K562 (cell line): ENCODE measurements at regions not wholly inside any gene's neighbourhood (a gene's known extent, or its start where the extent isn't known, plus 50 kb on each side); places are given as distances from the start of the nearest gene placed in this dataset.

Experiments
- ATAC-seq: fragments of 200-7000 bp; cut with Tn5 transposase; 3 replicates; pipeline ENCODE4 v1.9.1; 2020; ENCODE audit warnings: moderate library complexity
- BruUV-seq: library from RNA; stranded (reverse); fragments of 400-500 nt; replicated peaks from 2 replicates; lab custom pipeline; 2021; lab: Mats Ljungman, UMichigan
- CTCF ChIA-PET: fragments of 300-600 bp; formaldehyde crosslinking; extraction: SDS; loops from one replicate; lab custom pipeline; 2021; ENCODE audit warnings: low intra/inter-chr PET ratio; lab: Yijun Ruan, JAX
- POLR2A ChIA-PET: fragments of 300-600, 350-650 bp; sonication (Branson Sonifier 250); formaldehyde crosslinking; extraction: SDS; loops from one replicate; lab custom pipeline; 2021; ENCODE audit warnings: antibody characterized with exemption, inconsistent platforms; lab: Yijun Ruan, JAX
- DNase-seq, 4 experiments: peaks; one replicate each; pipeline versions ENCODE4 v3.0.0 to v3.0.0-alpha.2; 2011 to 2018; ENCODE audit warnings: low spot score in 3 of 4, mixed read lengths in 3 of 4; ENCODE audit errors: extremely low read depth in 1 of 4
- FAIRE-seq: peaks from 2 replicates; lab custom pipeline; 2011; peaks lifted over from hg19 to GRCh38; lab: Jason Lieb, UNC
- H2AFZ ChIP-seq: 2 replicates; pipeline ENCODE4 v1.6.0; 2011; ENCODE audit warnings: low read depth, low read length, control low read depth, inconsistent platforms
- H3K27ac ChIP-seq: fragments of 200-600 bp; 3 replicates; pipeline ENCODE4 v1.8.0; 2011; ENCODE audit warnings: low read depth, mild to moderate bottlenecking, control low read depth, inconsistent platforms, low read length, moderate library complexity, mixed read lengths; ENCODE audit errors: extremely low read depth
- H3K27me3 ChIP-seq, 2 experiments: fragments of 300-600 bp in 1 of 2; 2 replicates in 1 of 2; 3 replicates in 1 of 2; pipeline versions ENCODE4 v1.6.0 to v1.8.0; 2011; ENCODE audit warnings: inconsistent platforms in 2 of 2, low read length in 2 of 2, mild to moderate bottlenecking in 1 of 2, mixed read lengths in 1 of 2, moderate library complexity in 1 of 2; ENCODE audit not compliant: control insufficient read depth in 2 of 2, insufficient read depth in 2 of 2
- H3K36me3 ChIP-seq: fragments of 300-600 bp; 3 replicates; pipeline ENCODE4 v1.8.0; 2011; ENCODE audit warnings: mild to moderate bottlenecking, low read length, inconsistent platforms; ENCODE audit not compliant: control insufficient read depth, insufficient read depth
- H3K4me1 ChIP-seq, 2 experiments: fragments of 200-600 bp in 1 of 2; replicated peaks in 1 of 2; 2 replicates in 1 of 2; 3 replicates in 1 of 2; pipeline versions ENCODE4 v1.5.1 to v1.8.0; 2011; ENCODE audit warnings: inconsistent platforms in 2 of 2, low read length in 2 of 2, mild to moderate bottlenecking in 1 of 2, mixed read lengths in 1 of 2, moderate library complexity in 1 of 2; ENCODE audit not compliant: control insufficient read depth in 2 of 2, insufficient read depth in 2 of 2
- H3K4me2 ChIP-seq: 2 replicates; pipeline ENCODE4 v1.6.1; 2011; ENCODE audit warnings: low read length, control low read depth, inconsistent platforms, mixed read lengths; ENCODE audit not compliant: insufficient read depth
- H3K4me3 ChIP-seq: fragments of 200-600 bp; sonication (generic), shearing (Covaris generic); 2 replicates; pipeline ENCODE4 v1.5.1; 2016; ENCODE audit warnings: control low read depth, inconsistent platforms
- H3K79me2 ChIP-seq: fragments of 200-600 bp; 3 replicates; pipeline ENCODE4 v1.8.0; 2011; ENCODE audit warnings: low read length, inconsistent platforms; ENCODE audit not compliant: control insufficient read depth, insufficient read depth
- H3K9ac ChIP-seq, 2 experiments: 2 replicates each; pipeline versions ENCODE4 v1.6.0 to v1.6.1; 2011; ENCODE audit warnings: low read depth in 2 of 2, low read length in 2 of 2, control low read depth in 1 of 2, inconsistent platforms in 1 of 2, mild to moderate bottlenecking in 1 of 2, mixed read lengths in 1 of 2; ENCODE audit not compliant: insufficient read depth in 1 of 2
- H3K9me1 ChIP-seq: one replicate; pipeline ENCODE4 v1.6.0; 2011; ENCODE audit warnings: inconsistent platforms, mild to moderate bottlenecking, low read length, moderate library complexity; ENCODE audit not compliant: control insufficient read depth, insufficient read depth
- H3K9me3 ChIP-seq: replicated peaks from 2 replicates; pipeline ENCODE4 v1.5.1; 2011; ENCODE audit warnings: low read depth, low read length, inconsistent platforms; ENCODE audit not compliant: control insufficient read depth, insufficient read depth
- H4K20me1 ChIP-seq: replicated peaks from 2 replicates; pipeline ENCODE4 v1.6.1; 2011; ENCODE audit warnings: low read length, inconsistent platforms, mixed read lengths; ENCODE audit not compliant: control insufficient read depth, insufficient read depth
- ARID1B ChIP-seq: fragments of 450-650 bp; IDR thresholded peaks from 2 replicates; pipeline ENCODE4 v1.6.1; 2016; ENCODE audit warnings: antibody characterized with exemption, mild to moderate bottlenecking, inconsistent platforms
- CBX3 ChIP-seq, 2 experiments: IDR thresholded peaks; 1 replicate in 1 of 2; 2 replicates in 1 of 2; pipeline ENCODE4 v1.6.1; 2012; ENCODE audit warnings: inconsistent platforms in 2 of 2, low read length in 2 of 2, borderline replicate concordance in 1 of 2, control low read depth in 1 of 2
- DDX20 ChIP-seq: fragments of 450-650 bp; IDR thresholded peaks from 2 replicates; pipeline ENCODE4 v1.6.1; 2016; ENCODE audit warnings: missing genetic modification characterization, low read depth, mild to moderate bottlenecking, missing compliant biosample characterization, moderate library complexity
- EZH2 ChIP-seq: IDR thresholded peaks from 2 replicates; pipeline ENCODE4 v1.6.1; 2012; ENCODE audit warnings: low read depth, mild to moderate bottlenecking, inconsistent platforms, low read length, borderline replicate concordance
- GTF3C2 ChIP-seq: IDR thresholded peaks from 3 replicates; pipeline ENCODE4 v1.6.1; 2011; ENCODE audit warnings: borderline replicate concordance, mild to moderate bottlenecking, moderate library complexity; ENCODE audit not compliant: insufficient read length; ENCODE audit errors: extremely low read depth
- IRF9 ChIP-seq: fragments of 450-650 bp; IDR thresholded peaks from 2 replicates; pipeline ENCODE4 v1.6.1; 2016; ENCODE audit warnings: missing biosample characterization, missing genetic modification characterization
- KLF10 ChIP-seq: fragments of 250-450 bp; sonication (Bioruptor Pico); IDR thresholded peaks from 2 replicates; pipeline ENCODE4 v1.6.1; 2021; ENCODE audit warnings: matching md5 sums
- POLR2H ChIP-seq: IDR thresholded peaks from 2 replicates; pipeline ENCODE4 v1.6.1; 2016; ENCODE audit warnings: missing genetic modification characterization, low read depth, mild to moderate bottlenecking, control low read depth, missing compliant biosample characterization, moderate library complexity
- RBBP5 ChIP-seq: fragments of 200-600 bp; sonication (generic); IDR thresholded peaks from 2 replicates; pipeline ENCODE4 v1.6.1; 2012; ENCODE audit warnings: borderline replicate concordance, mild to moderate bottlenecking, low read length, control low read depth, inconsistent platforms; ENCODE audit not compliant: insufficient read depth, poor library complexity, severe bottlenecking
- SMARCE1 ChIP-seq: fragments of 450-650 bp; IDR thresholded peaks from 2 replicates; pipeline ENCODE4 v1.7.1; 2016; ENCODE audit warnings: mild to moderate bottlenecking
- SNIP1 ChIP-seq: fragments of 450-650 bp; IDR thresholded peaks from 2 replicates; pipeline ENCODE4 v1.7.1; 2017; ENCODE audit warnings: low read depth, mild to moderate bottlenecking
- TCF3 ChIP-seq: sonication (generic); formaldehyde crosslinking; IDR thresholded peaks from 2 replicates; pipeline ENCODE4 v1.4.0; 2020; ENCODE audit warnings: mild to moderate bottlenecking, missing genetic modification reagents
- ZFX ChIP-seq: sonication (generic); formaldehyde crosslinking; IDR thresholded peaks from 2 replicates; pipeline ENCODE4 v1.8.0; 2022; ENCODE audit warnings: mild to moderate bottlenecking, missing genetic modification reagents, moderate library complexity
- ZHX1 ChIP-seq: fragments of 150-350 bp; conservative IDR thresholded peaks from 2 replicates; pipeline ENCODE4 v1.6.1; 2014; ENCODE audit warnings: low read length
- ZNF41 ChIP-seq: fragments of 250-450 bp; sonication (Bioruptor Pico); conservative IDR thresholded peaks from 2 replicates; pipeline ENCODE4 v1.4.0; 2020; ENCODE audit warnings: mild to moderate bottlenecking
- ZNF583 ChIP-seq: fragments of 250-450 bp; sonication (Bioruptor Pico); IDR thresholded peaks from 2 replicates; pipeline ENCODE4 v1.4.0; 2020
- WGBS: fragments of 100-300 bp; shearing (Covaris generic); methylation state at CpG from one replicate; pipeline ENCODE4 v1.1.6; 2016; ENCODE audit warnings: low coverage, mixed read lengths; ENCODE audit not compliant: insufficient coverage; ENCODE audit errors: missing lambda C conversion rate; 5-methylcytosine and 5-hydroxymethylcytosine counted together
- in situ Hi-C: fragments of 300-500 bp; cut with MboI; formaldehyde crosslinking; loops from 4 replicates; pipeline ENCODE4 v1.15.0; 2018; ENCODE audit warnings: inconsistent platforms, mixed read lengths
- intact Hi-C: fragments of 100-400 bp; cut with micrococcal nuclease; formaldehyde crosslinking; loops from 2 replicates; pipeline ENCODE4 v1.14.2; 2022

- TF ChIP-seq DDX20 (tag) (no peak), ARID1B (no peak), KLF10 (CRISPR knock-in tag) (no peak), CBX3 (IDR thresholded peaks at IDR 0.05; ENCODE audit: borderline replicate concordance in 1 of 2, low read length in 2 of 2) (no peak), RBBP5 (no peak), ZNF41 (CRISPR knock-in tag) (no peak), SMARCE1 (no peak), TCF3 (CRISPR knock-in tag) (no peak), EZH2 (no peak), POLR2H (tag) (no peak), ZHX1 (no peak), SNIP1 (no peak), IRF9 (tag) (no peak), ZNF583 (CRISPR knock-in tag) (no peak), GTF3C2 (no peak), ZFX (CRISPR knock-in tag) (no peak)
- TF ChIP-seq, all 486 proteins: peak for 0
- Histone ChIP-seq H3K4me1 (no peaks in the 10 kb centered on the region), H3K79me2 (no peaks in the 10 kb centered on the region), H3K9me3 (no peaks in the 10 kb centered on the region), H3K36me3 (no peaks in the 10 kb centered on the region), H3K4me3 (no peak overlapping the region), H2AFZ (no peak overlapping the region), H4K20me1 (no peaks in the 10 kb centered on the region), H3K9me1 (no peaks in the 10 kb centered on the region), H3K9ac (no peak overlapping the region), H3K27ac (no peak overlapping the region), H3K4me2 (no peak overlapping the region), H3K27me3 (no peaks in the 10 kb centered on the region)
- 0% methylated on average over 2 of the region's 2 CpGs for WGBS
- FAIRE-seq (no peak), ATAC-seq (no peak), DNase-seq (no peak)
- ChIA-PET POLR2A (no interaction called here), CTCF (no interaction called here)
- intact Hi-C loops (no loop called here), in situ Hi-C loops (no loop called here)
- no TSS peak for BruUV-seq
Observed at GRCh38 chr6:8269094-8269493, 166.3 kb downstream of the SLC35B3 start.
